Coronary artery (tissue), 2 donors: ENCODE measurements at regions not wholly inside any gene's neighbourhood (a gene's known extent, or its start where the extent isn't known, plus 50 kb on each side); places are given as distances from the start of the nearest gene placed in this dataset.

Source experiments
- DNase-seq: peaks from one replicate; pipeline ENCODE4 v3.0.0-alpha.2; 2017; ENCODE audit warnings: low spot score
- H3K27ac ChIP-seq, 2 donors: fragments of 200-600 bp; sonication (generic); one replicate each; pipeline ENCODE4 v1.5.1; 2016 to 2019
- H3K4me3 ChIP-seq: fragments of 200-600 bp; sonication (generic); 2 replicates; pipeline ENCODE4 v1.5.1; 2016; ENCODE audit warnings: mild to moderate bottlenecking, moderate library complexity
- TF ChIP-seq, protein P1 (sequence below): fragments of 200-600 bp; sonication (generic); IDR thresholded peaks from one replicate; pipeline ENCODE4 v1.5.1; 2019; ENCODE audit warnings: antibody characterized with exemption

DNA sequence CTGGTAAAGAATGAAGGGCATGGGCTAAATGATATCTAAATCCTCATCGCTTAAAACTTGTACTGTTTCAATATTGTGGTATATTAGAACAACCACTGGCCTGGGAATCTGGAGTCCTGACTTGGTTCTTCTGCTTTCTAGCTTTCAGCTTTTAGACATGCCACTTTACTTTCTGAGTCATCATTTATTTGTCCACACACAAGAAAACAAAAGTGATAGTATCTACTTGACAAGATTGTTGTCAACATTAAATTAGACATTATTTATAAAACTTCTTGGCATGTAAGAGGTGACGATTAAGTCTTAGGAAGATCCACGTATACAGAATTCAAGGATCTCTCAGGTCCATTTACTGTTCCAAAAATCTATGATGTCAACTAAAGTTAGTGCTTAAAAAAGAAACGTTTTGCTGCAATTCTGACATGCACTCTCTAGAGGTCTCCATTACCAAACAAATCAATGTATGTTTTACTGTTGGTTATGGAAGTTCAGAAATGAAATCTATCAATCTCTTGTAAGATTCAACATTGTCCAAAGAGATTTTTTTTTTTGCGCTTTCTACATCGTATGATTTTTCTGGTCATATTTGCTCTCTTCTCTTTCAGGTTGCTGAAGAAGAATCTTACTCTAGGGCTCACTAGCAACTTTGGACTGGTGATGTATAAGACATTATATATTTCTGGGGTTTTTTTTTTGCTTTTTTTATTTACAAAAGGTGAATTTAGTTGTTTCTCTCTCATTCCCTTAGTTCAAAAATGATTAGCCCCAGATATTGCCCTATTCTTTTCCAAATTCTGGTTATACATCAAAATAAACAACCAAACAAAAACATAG, 53.6 kb upstream of the DYNC1I1 start:
- H3K4me3 ChIP-seq, result no peak overlapping the region
- H3K27ac ChIP-seq, result no peak overlapping the region
- TF ChIP-seq, protein P1, sequence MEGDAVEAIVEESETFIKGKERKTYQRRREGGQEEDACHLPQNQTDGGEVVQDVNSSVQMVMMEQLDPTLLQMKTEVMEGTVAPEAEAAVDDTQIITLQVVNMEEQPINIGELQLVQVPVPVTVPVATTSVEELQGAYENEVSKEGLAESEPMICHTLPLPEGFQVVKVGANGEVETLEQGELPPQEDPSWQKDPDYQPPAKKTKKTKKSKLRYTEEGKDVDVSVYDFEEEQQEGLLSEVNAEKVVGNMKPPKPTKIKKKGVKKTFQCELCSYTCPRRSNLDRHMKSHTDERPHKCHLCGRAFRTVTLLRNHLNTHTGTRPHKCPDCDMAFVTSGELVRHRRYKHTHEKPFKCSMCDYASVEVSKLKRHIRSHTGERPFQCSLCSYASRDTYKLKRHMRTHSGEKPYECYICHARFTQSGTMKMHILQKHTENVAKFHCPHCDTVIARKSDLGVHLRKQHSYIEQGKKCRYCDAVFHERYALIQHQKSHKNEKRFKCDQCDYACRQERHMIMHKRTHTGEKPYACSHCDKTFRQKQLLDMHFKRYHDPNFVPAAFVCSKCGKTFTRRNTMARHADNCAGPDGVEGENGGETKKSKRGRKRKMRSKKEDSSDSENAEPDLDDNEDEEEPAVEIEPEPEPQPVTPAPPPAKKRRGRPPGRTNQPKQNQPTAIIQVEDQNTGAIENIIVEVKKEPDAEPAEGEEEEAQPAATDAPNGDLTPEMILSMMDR, result no peak
- DNase-seq, result no peak

GRCh38 chr7:95716357-95717122, 55.8 kb upstream of the DYNC1I1 start:
- no peak for DNase-seq
- TF ChIP-seq, protein P1, result no peak
- H3K4me3 ChIP-seq, result no peak overlapping the region
- no peak overlapping the region for H3K27ac ChIP-seq

- no peak overlapping the region for H3K4me3 ChIP-seq
- H3K27ac ChIP-seq, result no peak overlapping the region
- TF ChIP-seq, protein P1, result no peak
- no peak for DNase-seq
These were observed 57.1 kb upstream of the DYNC1I1 start for GRCh38 chr7:95715274-95715673.

DNA sequence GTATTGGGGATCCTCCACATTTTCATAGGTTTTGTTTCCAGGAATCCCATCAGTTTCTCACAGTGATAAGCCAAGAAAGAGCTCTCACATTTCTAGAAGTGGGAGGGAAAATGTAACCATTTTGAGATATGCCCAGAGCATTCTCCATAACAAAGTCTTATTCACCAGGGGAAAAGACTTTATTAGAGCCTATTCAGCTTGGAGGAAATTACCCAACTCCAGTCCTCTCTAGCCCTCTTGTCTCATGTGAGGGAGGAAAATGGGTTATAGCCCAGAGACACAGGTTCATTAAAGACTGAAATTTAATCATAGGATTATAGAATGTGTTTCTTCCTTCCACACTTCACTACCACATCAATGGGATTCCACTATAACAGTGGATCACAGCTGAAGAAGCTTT, 61.6 kb upstream of the DYNC1I1 start:
- H3K27ac ChIP-seq, result no peak overlapping the region
- H3K4me3 ChIP-seq, result no peak overlapping the region
- DNase-seq, result no peak
- TF ChIP-seq, protein P1, result no peak

DNA sequence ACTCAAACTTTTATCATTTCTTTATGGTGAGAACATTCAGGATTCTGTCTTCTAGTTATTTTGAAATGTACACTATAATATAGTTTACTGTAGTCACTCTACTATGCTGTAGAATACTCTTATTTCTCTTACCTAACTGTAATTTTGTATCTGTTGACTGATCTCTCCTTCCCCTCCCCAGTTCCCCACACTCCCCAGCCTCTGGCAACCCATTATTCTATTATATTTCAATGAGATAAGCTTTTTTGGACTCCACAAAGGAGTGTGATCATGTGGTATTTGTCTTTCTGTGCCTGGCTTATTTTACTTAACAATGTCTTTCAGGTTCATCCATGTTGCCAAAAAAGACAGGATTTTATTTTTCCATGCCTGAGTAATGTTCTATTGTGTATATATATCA, 71.4 kb upstream of the DYNC1I1 start:
- H3K4me3 ChIP-seq, result no peak overlapping the region
- no peak for DNase-seq
- TF ChIP-seq, protein P1, result no peak
- H3K27ac ChIP-seq, result no peak overlapping the region

DNA sequence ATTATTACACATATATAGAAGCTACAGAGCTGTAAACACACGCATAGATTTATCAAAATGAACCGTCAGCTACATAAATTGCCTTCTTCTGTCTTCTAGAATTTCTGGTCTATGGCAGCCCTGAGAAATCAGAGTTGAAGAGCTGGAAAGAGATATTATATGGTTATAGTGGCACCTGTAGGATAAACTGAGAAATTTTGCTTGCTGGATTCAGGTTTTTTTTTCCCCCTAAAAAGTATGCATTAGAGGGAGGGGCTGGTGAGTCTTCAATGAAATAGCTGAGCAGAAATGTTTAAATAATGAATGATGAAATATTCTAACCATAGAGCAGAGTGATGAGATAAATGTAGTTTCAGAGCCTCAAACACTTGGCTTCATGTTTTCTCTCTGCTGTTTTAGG, 78.0 kb upstream of the DYNC1I1 start:
- TF ChIP-seq, protein P1, result no peak
- no peak overlapping the region for H3K27ac ChIP-seq
- DNase-seq, result no peak
- H3K4me3 ChIP-seq, result no peak overlapping the region
